H1 (cell line): ENCODE measurements at regions not wholly inside any gene's neighbourhood (a gene's known extent, or its start where the extent isn't known, plus 50 kb on each side); places are given as distances from the start of the nearest gene placed in this dataset.

ENCODE experiments used
- CTCF ChIA-PET: fragments of 300-600 bp; sonication (Branson Sonifier 250); formaldehyde crosslinking; loops from one replicate; lab custom pipeline; 2021; ENCODE audit not compliant: partially characterized antibody; lab: Charles Lee
- POLR2A ChIA-PET: fragments of 300-600 bp; sonication (Branson Sonifier 250); formaldehyde crosslinking; loops from one replicate; lab custom pipeline; 2021; ENCODE audit warnings: inconsistent platforms; ENCODE audit not compliant: partially characterized antibody; lab: Charles Lee
- DNase-seq, 2 experiments: peaks; one replicate each; pipeline versions ENCODE4 v3.0.0 to v3.0.0-alpha.2; 2010 to 2022; ENCODE audit warnings: low spot score in 2 of 2, low read depth in 1 of 2, mixed read lengths in 1 of 2
- FAIRE-seq: peaks from 2 replicates; lab custom pipeline; 2011; peaks lifted over from hg19 to GRCh38; lab: Jason Lieb, UNC
- H2AFZ ChIP-seq: 2 replicates; pipeline ENCODE4 v1.8.1; 2012; ENCODE audit warnings: low read length, inconsistent platforms
- H2AK5ac ChIP-seq: 2 replicates; pipeline ENCODE4 v1.6.1; 2013; ENCODE audit warnings: low read depth, low read length
- H2BK120ac ChIP-seq: replicated peaks from 2 replicates; pipeline ENCODE3; 2013; ENCODE audit warnings: low read depth, low read length, inconsistent platforms
- H2BK12ac ChIP-seq: 2 replicates; pipeline ENCODE4 v1.6.1; 2013; ENCODE audit warnings: low read depth, low read length
- H2BK15ac ChIP-seq: 2 replicates; pipeline ENCODE4 v1.6.1; 2013; ENCODE audit warnings: low read length
- H2BK20ac ChIP-seq: 2 replicates; pipeline ENCODE4 v1.6.1; 2013; ENCODE audit warnings: low read length
- H2BK5ac ChIP-seq: 2 replicates; pipeline ENCODE4 v1.6.1; 2013; ENCODE audit warnings: low read depth, low read length
- H3K14ac ChIP-seq: 2 replicates; pipeline ENCODE4 v1.6.1; 2013; ENCODE audit warnings: inconsistent platforms; ENCODE audit not compliant: insufficient read length
- H3K18ac ChIP-seq: 2 replicates; pipeline ENCODE4 v1.6.1; 2013; ENCODE audit warnings: low read length; ENCODE audit errors: extremely low read depth
- H3K23ac ChIP-seq: 2 replicates; pipeline ENCODE4 v1.6.1; 2013; ENCODE audit warnings: inconsistent platforms; ENCODE audit not compliant: insufficient read length
- H3K23me2 ChIP-seq: 2 replicates; pipeline ENCODE4 v1.6.1; 2013; ENCODE audit warnings: low read depth, low read length
- H3K27ac ChIP-seq: 2 replicates; pipeline ENCODE4 v1.6.1; 2011; ENCODE audit warnings: low read depth, low read length, inconsistent platforms
- H3K27me3 ChIP-seq, 4 experiments: replicated peaks in 1 of 4; 1 replicate in 1 of 4; 2 replicates in 3 of 4; pipeline versions ENCODE4 v1.6.1 to v1.8.1; 2011 to 2013; ENCODE audit warnings: low read length in 3 of 4, mild to moderate bottlenecking in 3 of 4, inconsistent platforms in 2 of 4, mixed read lengths in 2 of 4, moderate library complexity in 1 of 4; ENCODE audit not compliant: control insufficient read depth in 3 of 4, insufficient read depth in 3 of 4; ENCODE audit errors: extremely low read depth in 1 of 4
- H3K36me3 ChIP-seq, 4 experiments: 2 replicates each; pipeline versions ENCODE4 v1.6.1 to v1.8.1; 2011 to 2013; ENCODE audit warnings: mild to moderate bottlenecking in 4 of 4, low read length in 3 of 4, moderate library complexity in 2 of 4, control low read depth in 1 of 4, inconsistent platforms in 1 of 4; ENCODE audit not compliant: insufficient read depth in 4 of 4, control insufficient read depth in 2 of 4
- H3K4ac ChIP-seq: replicated peaks from 2 replicates; pipeline ENCODE3; 2013; ENCODE audit warnings: low read length, low read depth, mixed read lengths, inconsistent platforms; ENCODE audit not compliant: insufficient read length
- H3K4me1 ChIP-seq, 4 experiments: replicated peaks in 1 of 4; 1 replicate in 1 of 4; 2 replicates in 3 of 4; pipeline versions ENCODE4 v1.6.1 to v1.8.1; 2011 to 2013; ENCODE audit warnings: low read length in 3 of 4, inconsistent platforms in 2 of 4, mixed read lengths in 1 of 4; ENCODE audit not compliant: insufficient read depth in 4 of 4, control insufficient read depth in 3 of 4
- H3K4me2 ChIP-seq, 2 experiments: 2 replicates each; pipeline versions ENCODE4 v1.6.1 to v1.8.1; 2011 to 2013; ENCODE audit warnings: low read depth in 2 of 2, low read length in 2 of 2, control low read depth in 1 of 2, inconsistent platforms in 1 of 2, mild to moderate bottlenecking in 1 of 2; ENCODE audit not compliant: insufficient read depth in 1 of 2
- H3K4me3 ChIP-seq, 4 experiments: fragments of 200-600, 300-600 bp in 1 of 4; sonication (generic), shearing (Covaris generic), sonication (Bioruptor Twin) in 1 of 4; 2 replicates each; pipeline versions ENCODE4 v1.5.1 to v1.8.1; 2011 to 2016; ENCODE audit warnings: low read length in 4 of 4, low read depth in 3 of 4, control low read depth in 2 of 4, inconsistent platforms in 2 of 4, mild to moderate bottlenecking in 2 of 4, mixed read lengths in 1 of 4, moderate library complexity in 1 of 4; ENCODE audit not compliant: insufficient read depth in 2 of 4; ENCODE audit errors: extremely low read depth in 1 of 4
- H3K56ac ChIP-seq: replicated peaks from 2 replicates; pipeline ENCODE3; 2013; ENCODE audit warnings: low read depth, mild to moderate bottlenecking, mixed read lengths, low read length, inconsistent platforms; ENCODE audit not compliant: insufficient read length
- H3K79me1 ChIP-seq: 2 replicates; pipeline ENCODE4 v1.6.1; 2013; ENCODE audit warnings: low read depth, low read length, control low read depth
- H3K79me2 ChIP-seq, 2 experiments: 2 replicates each; pipeline versions ENCODE4 v1.6.1 to v1.8.1; 2012 to 2013; ENCODE audit warnings: low read length in 2 of 2, mild to moderate bottlenecking in 2 of 2, inconsistent platforms in 1 of 2; ENCODE audit not compliant: insufficient read depth in 2 of 2, control insufficient read depth in 1 of 2
- H3K9ac ChIP-seq, 4 experiments: replicated peaks in 1 of 4; 1 replicate in 1 of 4; 2 replicates in 3 of 4; pipeline versions ENCODE4 v1.6.1 to v1.8.1; 2011 to 2013; ENCODE audit warnings: low read depth in 3 of 4, low read length in 3 of 4, control low read depth in 2 of 4, mild to moderate bottlenecking in 2 of 4, moderate library complexity in 2 of 4, inconsistent platforms in 1 of 4; ENCODE audit errors: extremely low read depth in 1 of 4
- H3K9me3 ChIP-seq, 2 experiments: 2 replicates each; pipeline versions ENCODE4 v1.6.1 to v1.8.1; 2012 to 2013; ENCODE audit warnings: mild to moderate bottlenecking in 2 of 2, moderate library complexity in 2 of 2, control low read depth in 1 of 2, inconsistent platforms in 1 of 2, low read depth in 1 of 2, low read length in 1 of 2, mixed read lengths in 1 of 2; ENCODE audit not compliant: insufficient read depth in 2 of 2
- H4K20me1 ChIP-seq, 2 experiments: replicated peaks in 1 of 2; 2 replicates each; pipeline versions ENCODE3 to v1.8.1; 2011 to 2013; ENCODE audit warnings: inconsistent platforms in 2 of 2, low read length in 2 of 2, mild to moderate bottlenecking in 1 of 2; ENCODE audit not compliant: insufficient read depth in 2 of 2, control insufficient read depth in 1 of 2
- H4K5ac ChIP-seq: 2 replicates; pipeline ENCODE4 v1.6.1; 2013; ENCODE audit warnings: low read length, low read depth, mixed read lengths, inconsistent platforms; ENCODE audit not compliant: insufficient read length
- H4K8ac ChIP-seq: 2 replicates; pipeline ENCODE4 v1.8.0; 2013; ENCODE audit warnings: mild to moderate bottlenecking, moderate library complexity, low read length, inconsistent platforms; ENCODE audit not compliant: insufficient read depth; ENCODE audit errors: extremely low read depth
- H4K91ac ChIP-seq: replicated peaks from 2 replicates; pipeline ENCODE3; 2013; ENCODE audit warnings: low read length, mixed read lengths, inconsistent platforms; ENCODE audit not compliant: insufficient read length
- ASH2L ChIP-seq: fragments of 200-600, 300-600 bp; sonication (generic); IDR thresholded peaks from one replicate; pipeline ENCODE4 v1.7.1; 2017; ENCODE audit warnings: low read length
- BCL11A ChIP-seq, 2 experiments: IDR thresholded peaks; one replicate each; pipeline ENCODE4 v1.6.1; 2011; ENCODE audit warnings: low read depth in 2 of 2, low read length in 2 of 2, mild to moderate bottlenecking in 2 of 2
- CEBPB ChIP-seq: IDR thresholded peaks from 2 replicates; pipeline ENCODE4 v1.6.1; 2012; ENCODE audit warnings: low read depth, low read length
- CHD2 ChIP-seq: IDR thresholded peaks from 2 replicates; pipeline ENCODE4 v1.6.1; 2012; ENCODE audit warnings: low read length, improper control_type of control experiment
- CTBP2 ChIP-seq: IDR thresholded peaks from 2 replicates; pipeline ENCODE4 v1.7.0; 2011; ENCODE audit warnings: borderline replicate concordance, mild to moderate bottlenecking, moderate library complexity, mixed read lengths, low read length; ENCODE audit not compliant: insufficient read depth, insufficient read length
- EP300 ChIP-seq, 2 experiments: IDR thresholded peaks; 1 replicate in 1 of 2; 2 replicates in 1 of 2; pipeline ENCODE4 v1.6.1; 2011 to 2012; ENCODE audit warnings: low read depth in 2 of 2, low read length in 2 of 2, mild to moderate bottlenecking in 2 of 2, borderline replicate concordance in 1 of 2, inconsistent platforms in 1 of 2, moderate library complexity in 1 of 2
- EZH2 ChIP-seq: fragments of 200-600 bp; sonication (generic); IDR thresholded peaks from 2 replicates; pipeline ENCODE4 v1.7.1; 2012; ENCODE audit warnings: low read depth, mild to moderate bottlenecking, moderate library complexity, low read length, inconsistent platforms; ENCODE audit not compliant: severe bottlenecking
- HDAC6 ChIP-seq: IDR thresholded peaks from one replicate; pipeline ENCODE4 v1.7.1; 2012; ENCODE audit warnings: low read depth, mild to moderate bottlenecking, inconsistent platforms, low read length, moderate library complexity
- POLR2AphosphoS5 ChIP-seq: IDR thresholded peaks from 2 replicates; pipeline ENCODE4 v1.6.1; 2011; ENCODE audit warnings: low read depth, low read length
- RAD21 ChIP-seq, 2 experiments: IDR thresholded peaks in 1 of 2; conservative IDR thresholded peaks in 1 of 2; 2 replicates each; pipeline ENCODE4 v1.6.1; 2011; ENCODE audit warnings: low read depth in 2 of 2, low read length in 2 of 2, improper control_type of control experiment in 1 of 2, inconsistent platforms in 1 of 2, mild to moderate bottlenecking in 1 of 2, moderate library complexity in 1 of 2
- SIRT6 ChIP-seq: IDR thresholded peaks from one replicate; pipeline ENCODE4 v1.7.1; 2012; ENCODE audit warnings: low read length, inconsistent platforms
- SP4 ChIP-seq: IDR thresholded peaks from 2 replicates; pipeline ENCODE4 v1.6.1; 2012; ENCODE audit warnings: low read length, inconsistent platforms
- TAF7 ChIP-seq: optimal IDR thresholded peaks from 2 replicates; pipeline ENCODE3; 2011; ENCODE audit warnings: low read depth, mild to moderate bottlenecking, inconsistent platforms, low read length, moderate library complexity, borderline replicate concordance
- WGBS, 2 experiments: shearing (Covaris generic) in 1 of 2; methylation state at CpG; one replicate each; pipeline versions ENCODE4 v1.1.6 to v1.1.7; 2013 to 2015; ENCODE audit warnings: low lambda C conversion rate in 2 of 2, mixed read lengths in 2 of 2, inconsistent platforms in 1 of 2, low coverage in 1 of 2, missing lambda C conversion rate in 1 of 2; ENCODE audit not compliant: insufficient replicate concordance in 2 of 2, insufficient coverage in 1 of 2, insufficient read length in 1 of 2; ENCODE audit errors: extremely low coverage in 1 of 2, missing lambda C conversion rate in 1 of 2; 5-methylcytosine and 5-hydroxymethylcytosine counted together
- TF ChIP-seq, protein P1 (sequence below): IDR thresholded peaks from 2 replicates; pipeline ENCODE4 v1.6.1; 2012; ENCODE audit warnings: inconsistent platforms

DNA sequence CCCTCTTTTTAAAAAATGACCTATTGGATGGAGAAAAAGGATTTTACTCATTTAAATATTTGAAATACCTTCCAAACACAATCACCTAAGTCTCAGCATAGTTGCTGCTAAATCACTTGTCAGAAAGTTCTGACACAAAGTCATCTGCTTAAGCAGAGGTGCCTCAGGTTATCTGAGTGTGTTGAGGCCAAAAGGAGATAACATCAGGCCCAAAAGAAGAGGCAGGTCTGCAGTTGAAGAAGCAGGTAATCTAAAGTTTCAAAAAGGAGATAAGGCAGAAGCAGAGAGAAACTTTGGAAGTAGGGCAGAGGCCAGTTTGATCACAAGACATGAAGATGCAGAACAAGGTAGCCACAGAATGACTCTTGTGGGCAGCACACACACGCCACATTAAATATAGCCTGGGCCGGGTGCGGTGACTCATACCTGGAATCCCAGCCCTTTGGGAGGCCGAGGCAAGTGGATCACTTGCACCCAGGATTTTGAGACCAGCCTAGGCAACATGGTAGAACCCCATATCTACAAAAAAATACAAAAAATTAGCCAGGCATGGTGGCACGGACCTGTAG, 175.7 kb upstream of the API5 start:
- Histone ChIP-seq H3K14ac (no peak overlapping the region), H3K27ac (no peak overlapping the region), H4K8ac (no peak overlapping the region), H2BK5ac (no peak overlapping the region), H3K56ac (no peak overlapping the region), H3K4me3 (no peak overlapping the region), H2AFZ (no peak overlapping the region), H3K18ac (no peak overlapping the region), H3K4me2 (no peak overlapping the region), H2BK12ac (no peak overlapping the region), H2BK15ac (no peak overlapping the region), H4K5ac (no peak overlapping the region), H4K20me1 (no peaks in the 10 kb centered on the region), H4K91ac (no peak overlapping the region), H2BK20ac (no peak overlapping the region), H3K36me3 (no peaks in the 10 kb centered on the region), H3K4me1 (no peaks in the 10 kb centered on the region), H3K4ac (no peak overlapping the region), H2BK120ac (no peak overlapping the region), H3K23me2 (no peaks in the 10 kb centered on the region), H3K23ac (no peak overlapping the region), H3K9ac (no peak overlapping the region), H2AK5ac (no peak overlapping the region), H3K9me3 (peaks cover 0 to 11% of the 10 kb centered on the region in 2 experiments; a peak in 2 of 4 replicates), H3K79me2 (no peaks in the 10 kb centered on the region), H3K79me1 (no peaks in the 10 kb centered on the region), H3K27me3 (no peaks in the 10 kb centered on the region)
- ChIA-PET CTCF (no interaction called here), POLR2A (no interaction called here)
- no peak for FAIRE-seq
- WGBS, 2 experiments, result 96% methylated on average over 5 of the region's 5 CpGs; no CpG with 5 or more reads in 1 of the 2 experiments
- DNase-seq, result no peak
- TF ChIP-seq, protein P1, sequence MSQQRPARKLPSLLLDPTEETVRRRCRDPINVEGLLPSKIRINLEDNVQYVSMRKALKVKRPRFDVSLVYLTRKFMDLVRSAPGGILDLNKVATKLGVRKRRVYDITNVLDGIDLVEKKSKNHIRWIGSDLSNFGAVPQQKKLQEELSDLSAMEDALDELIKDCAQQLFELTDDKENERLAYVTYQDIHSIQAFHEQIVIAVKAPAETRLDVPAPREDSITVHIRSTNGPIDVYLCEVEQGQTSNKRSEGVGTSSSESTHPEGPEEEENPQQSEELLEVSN, result no peak
- no peak for TF ChIP-seq CHD2
- no peak for TF ChIP-seq RAD21 (IDR thresholded peaks at IDR 0.05 in 1 of 2, conservative IDR thresholded peaks at IDR 0.05 in 1 of 2; ENCODE audit: low read depth in 2 of 2, low read length in 2 of 2)
- no peak for TF ChIP-seq SIRT6
- no peak for TF ChIP-seq BCL11A (IDR thresholded peaks at IDR 0.05; ENCODE audit: low read depth in 2 of 2, low read length in 2 of 2)
- TF ChIP-seq SP4, result no peak
- TF ChIP-seq HDAC6, result no peak
- no peak for TF ChIP-seq POLR2AphosphoS5
- TF ChIP-seq ASH2L, result no peak
- no peak for TF ChIP-seq EP300 (IDR thresholded peaks at IDR 0.05; ENCODE audit: borderline replicate concordance in 1 of 2, low read depth in 2 of 2, low read length in 2 of 2)
- no peak for TF ChIP-seq EZH2
- TF ChIP-seq CTBP2, result no peak
- no peak for TF ChIP-seq CEBPB
- TF ChIP-seq TAF7, result no peak
